ENCODE measurements at regions not wholly inside any gene's neighbourhood (a gene's known extent, or its start where the extent isn't known, plus 50 kb on each side); places are given as distances from the start of the nearest gene placed in this dataset.

GRCh38 chr9:20271723-20272122 is 350.6 kb downstream of the MLLT3 start:
- peak in 1 of 3 experiments; percentile 27; a peak in 1 of 4 replicates for TF ChIP-seq CTCF (IDR thresholded peaks at IDR 0.05; ENCODE audit: control extremely low read depth in 1 of 3, insufficient read depth in 1 of 3, low read depth in 1 of 3, low read length in 3 of 3)
- no peak for TF ChIP-seq NANOG (IDR thresholded peaks at IDR 0.05; ENCODE audit: insufficient read depth, low read depth, low read length, poor library complexity, severe bottlenecking)
- no peak for TF ChIP-seq MAX (IDR thresholded peaks at IDR 0.05)
- no peak for TF ChIP-seq BRCA1 (IDR thresholded peaks at IDR 0.05; ENCODE audit: low read depth, low read length)
- TF ChIP-seq SP1 (IDR thresholded peaks at IDR 0.05; ENCODE audit: low read depth, low read length), result no peak

Data from H1 (cell line).